ENCODE measurements at regions not wholly inside any gene's neighbourhood (a gene's known extent, or its start where the extent isn't known, plus 50 kb on each side); places are given as distances from the start of the nearest gene placed in this dataset.

- no peak for TF ChIP-seq CTCF (conservative IDR thresholded peaks at IDR 0.05; ENCODE audit: low read depth, low read length)
- DNase-seq (ENCODE audit: low read depth), result no peak
- no peak overlapping the region for H3K4me3 ChIP-seq (ENCODE audit: low read length)
These were observed 1104.7 kb downstream of the BCL11B start for GRCh38 chr14:98167275-98167674.

DNA sequence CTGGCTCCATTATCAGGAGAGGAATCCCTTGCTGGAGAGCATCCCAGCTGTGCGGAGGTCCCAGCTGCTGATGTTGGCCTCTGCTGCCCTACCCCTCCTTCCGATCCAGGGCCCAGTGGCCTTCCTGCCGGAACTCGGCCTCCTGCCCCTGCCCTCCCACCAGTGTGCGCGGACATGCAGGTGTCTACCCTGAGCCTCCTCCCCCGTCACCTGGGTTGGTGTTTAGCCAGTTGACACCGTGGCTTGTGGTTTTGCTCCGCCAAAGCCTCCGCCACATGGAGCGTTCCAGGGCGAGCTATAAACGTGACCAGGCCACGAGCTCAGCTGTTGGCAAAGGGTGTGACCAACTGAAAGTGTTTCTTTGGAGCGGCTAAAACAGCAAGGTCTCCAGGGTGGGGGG lies 1104.3 kb downstream of the BCL11B start:
- H3K4me3 ChIP-seq (ENCODE audit: low read length), result no peak overlapping the region
- no peak for DNase-seq (ENCODE audit: low read depth)
- TF ChIP-seq CTCF (conservative IDR thresholded peaks at IDR 0.05; ENCODE audit: low read depth, low read length), result no peak

DNA sequence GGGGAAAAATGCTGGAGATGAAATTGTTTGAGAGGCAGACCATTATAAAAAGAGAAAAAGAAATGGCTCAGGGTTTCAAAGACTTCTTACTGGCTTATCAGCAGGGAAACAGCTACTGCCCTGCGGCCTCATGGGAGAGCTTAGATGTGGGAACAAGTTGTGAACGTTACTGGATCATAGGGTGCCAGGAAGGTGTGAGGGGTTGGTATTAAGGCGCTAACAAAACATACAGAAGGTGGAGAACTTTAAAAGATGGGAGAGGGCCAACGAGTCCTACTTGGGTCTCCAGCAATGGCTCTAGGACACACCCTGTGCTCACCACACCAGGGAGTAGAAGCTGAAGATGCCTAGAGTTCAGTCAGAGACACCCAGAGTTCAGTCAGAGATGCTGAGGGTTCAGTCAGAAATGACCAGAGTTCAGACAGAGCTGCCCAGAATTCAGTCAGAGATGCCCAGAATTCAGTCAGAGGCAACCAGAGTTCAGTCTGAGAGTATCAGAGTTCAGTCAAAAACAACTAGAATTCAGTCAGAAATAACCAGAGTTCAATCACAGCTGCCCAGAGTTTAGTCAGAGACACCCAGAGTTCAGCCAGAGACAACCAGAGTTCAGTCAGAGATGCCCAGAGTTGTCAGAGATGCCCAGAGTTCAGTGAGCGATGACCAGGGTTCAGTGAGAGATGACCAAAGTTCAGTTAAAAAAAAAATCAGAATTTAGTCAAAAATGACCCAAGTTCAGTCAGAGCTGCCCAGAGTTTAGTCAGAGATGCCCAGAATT lies 1103.6 kb downstream of the BCL11B start:
- no peak overlapping the region for H3K4me3 ChIP-seq (ENCODE audit: low read length)
- no peak for DNase-seq (ENCODE audit: low read depth)
- TF ChIP-seq CTCF (conservative IDR thresholded peaks at IDR 0.05; ENCODE audit: low read depth, low read length), result no peak

DNA sequence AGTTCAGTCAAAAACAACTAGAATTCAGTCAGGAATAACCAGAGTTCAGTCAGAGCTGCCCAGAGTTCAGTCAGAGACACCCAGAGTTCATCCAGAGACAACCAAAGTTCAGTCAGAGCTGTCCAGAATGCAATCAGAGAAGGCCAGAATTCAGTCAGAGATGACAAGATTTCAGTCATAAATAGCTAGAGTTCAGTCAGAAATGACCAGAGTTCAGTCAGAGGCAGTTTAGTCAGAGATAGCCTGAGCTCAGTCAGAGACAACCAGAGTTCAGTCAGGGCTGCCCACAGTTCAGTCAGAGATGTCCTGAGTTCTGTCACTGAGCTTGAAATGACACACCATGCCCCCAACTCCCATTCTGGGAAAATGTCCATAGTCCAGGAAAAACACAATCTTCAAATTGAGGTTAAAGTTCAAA lies 1102.8 kb downstream of the BCL11B start:
- no peak overlapping the region for H3K4me3 ChIP-seq (ENCODE audit: low read length)
- no peak for TF ChIP-seq CTCF (conservative IDR thresholded peaks at IDR 0.05; ENCODE audit: low read depth, low read length)
- no peak for DNase-seq (ENCODE audit: low read depth)

- DNase-seq (ENCODE audit: low read depth), result no peak
- TF ChIP-seq CTCF (conservative IDR thresholded peaks at IDR 0.05; ENCODE audit: low read depth, low read length), result no peak
- no peak overlapping the region for H3K4me3 ChIP-seq (ENCODE audit: low read length)
These were observed 1101.4 kb downstream of the BCL11B start for GRCh38 chr14:98170575-98170974.

DNA sequence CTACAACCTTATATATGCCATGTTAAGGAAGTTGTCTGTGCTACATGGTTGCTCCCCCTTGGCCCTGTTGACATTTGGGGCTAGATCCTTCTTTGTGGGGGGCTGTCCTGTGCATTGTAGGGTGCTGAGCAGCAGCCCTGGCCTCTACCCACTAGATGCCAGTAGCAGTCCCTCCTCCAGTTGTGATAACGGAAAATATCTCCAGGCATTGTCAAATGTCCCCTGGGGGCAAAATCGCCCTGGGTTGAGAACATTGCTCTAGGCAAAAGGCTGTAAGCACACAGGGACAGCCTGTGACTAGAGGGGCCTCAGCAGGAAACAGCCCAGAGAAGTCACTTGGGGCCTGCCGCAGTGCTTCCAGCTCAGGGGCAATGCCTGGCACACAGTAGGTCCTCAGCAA lies 1100.3 kb downstream of the BCL11B start:
- no peak overlapping the region for H3K4me3 ChIP-seq (ENCODE audit: low read length)
- TF ChIP-seq CTCF (conservative IDR thresholded peaks at IDR 0.05; ENCODE audit: low read depth, low read length), result no peak
- DNase-seq (ENCODE audit: low read depth), result no peak

- TF ChIP-seq CTCF (conservative IDR thresholded peaks at IDR 0.05; ENCODE audit: low read depth, low read length), result no peak
- no peak overlapping the region for H3K4me3 ChIP-seq (ENCODE audit: low read length)
- no peak for DNase-seq (ENCODE audit: low read depth)
These were observed 1099.7 kb downstream of the BCL11B start for GRCh38 chr14:98172243-98172778.

Measured in retinal pigment epithelial cell (primary cell).